AG04449 (cell line): ENCODE measurements at regions not wholly inside any gene's neighbourhood (a gene's known extent, or its start where the extent isn't known, plus 50 kb on each side); places are given as distances from the start of the nearest gene placed in this dataset.

Source experiments
- CTCF ChIA-PET: fragments of 350-600 bp; formaldehyde crosslinking; extraction: SDS; loops from one replicate; lab custom pipeline; 2021; ENCODE audit warnings: antibody characterized with exemption; lab: Yijun Ruan, JAX
- POLR2A ChIA-PET: fragments of 400-600, 350-600 bp; formaldehyde crosslinking; extraction: SDS; loops from one replicate; lab custom pipeline; 2020; ENCODE audit warnings: antibody characterized with exemption, inconsistent platforms; lab: Yijun Ruan, JAX
- DNase-seq: peaks from one replicate; pipeline ENCODE4 v3.0.0-alpha.2; 2010; ENCODE audit warnings: low read depth, low spot score
- H3K4me3 ChIP-seq: 2 replicates; pipeline ENCODE4 v1.5.1; 2011; ENCODE audit warnings: low read depth, mild to moderate bottlenecking, control low read depth, low read length
- TF ChIP-seq, protein P1 (sequence below): IDR thresholded peaks from one replicate; pipeline ENCODE4 v1.5.1; 2011; ENCODE audit warnings: mild to moderate bottlenecking, moderate library complexity, low read length, control low read depth, inconsistent platforms; ENCODE audit not compliant: insufficient read depth; ENCODE audit errors: missing control alignments

DNA sequence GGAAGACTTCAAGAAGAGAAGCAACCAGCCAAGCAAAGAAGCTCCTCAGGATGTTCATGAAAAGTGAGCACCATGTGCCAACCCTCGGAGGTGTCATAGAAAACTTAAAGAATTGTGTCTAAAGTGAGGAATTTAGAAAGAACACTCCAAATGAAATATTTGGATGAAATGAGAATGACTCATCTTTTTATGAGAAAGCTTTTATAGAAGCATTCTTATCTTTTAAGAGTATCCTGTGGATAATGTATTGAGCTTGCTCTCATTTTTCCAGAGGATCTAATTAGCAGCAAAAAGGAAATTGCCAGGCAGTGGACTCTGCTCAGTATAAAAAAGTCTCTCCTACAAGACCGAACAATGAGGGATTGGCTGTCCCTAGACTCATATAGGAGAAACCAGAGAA lies 454.9 kb downstream of the LRIG3 start:
- POLR2A ChIA-PET, result no interaction called here

DNA sequence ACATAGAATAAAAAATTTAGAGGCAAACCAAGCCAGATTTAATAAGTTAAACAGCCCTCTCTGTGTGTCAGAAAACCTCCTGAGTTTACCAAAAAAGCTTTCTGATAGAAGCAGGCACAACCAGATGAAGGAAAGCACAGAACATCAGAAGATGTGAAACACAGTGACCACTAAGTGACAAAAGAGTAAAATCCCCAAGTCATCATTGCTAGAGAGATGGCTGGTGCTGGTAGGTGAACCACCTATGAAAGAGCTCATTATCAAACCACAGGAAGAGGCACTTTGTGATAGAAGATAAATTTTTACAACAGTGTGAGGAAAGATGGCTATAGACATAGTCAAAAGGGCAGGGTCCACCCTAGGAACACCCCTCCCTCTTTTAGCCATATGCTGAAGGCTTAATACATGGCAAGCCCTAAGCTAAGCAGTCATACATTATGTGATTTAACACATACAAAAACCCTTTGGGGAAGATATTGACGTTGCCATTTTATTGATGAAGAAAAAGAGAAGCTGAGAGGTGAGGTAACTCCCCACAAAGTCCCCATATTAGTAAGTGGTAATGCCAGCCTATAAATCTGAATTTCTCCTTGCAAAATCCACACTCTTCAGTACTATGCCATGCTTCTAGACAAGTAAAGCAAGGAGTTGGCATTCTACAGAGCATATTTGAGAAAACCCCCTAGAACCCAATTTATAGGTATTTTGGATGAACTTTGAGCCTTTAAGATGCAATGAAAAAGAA lies 449.9 kb downstream of the LRIG3 start:
- CTCF ChIA-PET, result interaction anchor here (1.1 kb wide), 1 partner anchor 10 kb away, joined by 4 read pairs; no protein-coding TSS in a partner anchor
- POLR2A ChIA-PET, result no interaction called here

More for the DNA sequence above, 454.9 kb downstream of the LRIG3 start:
- CTCF ChIA-PET, result no interaction called here
- H3K4me3 ChIP-seq, result no peak overlapping the region
- TF ChIP-seq, protein P1, sequence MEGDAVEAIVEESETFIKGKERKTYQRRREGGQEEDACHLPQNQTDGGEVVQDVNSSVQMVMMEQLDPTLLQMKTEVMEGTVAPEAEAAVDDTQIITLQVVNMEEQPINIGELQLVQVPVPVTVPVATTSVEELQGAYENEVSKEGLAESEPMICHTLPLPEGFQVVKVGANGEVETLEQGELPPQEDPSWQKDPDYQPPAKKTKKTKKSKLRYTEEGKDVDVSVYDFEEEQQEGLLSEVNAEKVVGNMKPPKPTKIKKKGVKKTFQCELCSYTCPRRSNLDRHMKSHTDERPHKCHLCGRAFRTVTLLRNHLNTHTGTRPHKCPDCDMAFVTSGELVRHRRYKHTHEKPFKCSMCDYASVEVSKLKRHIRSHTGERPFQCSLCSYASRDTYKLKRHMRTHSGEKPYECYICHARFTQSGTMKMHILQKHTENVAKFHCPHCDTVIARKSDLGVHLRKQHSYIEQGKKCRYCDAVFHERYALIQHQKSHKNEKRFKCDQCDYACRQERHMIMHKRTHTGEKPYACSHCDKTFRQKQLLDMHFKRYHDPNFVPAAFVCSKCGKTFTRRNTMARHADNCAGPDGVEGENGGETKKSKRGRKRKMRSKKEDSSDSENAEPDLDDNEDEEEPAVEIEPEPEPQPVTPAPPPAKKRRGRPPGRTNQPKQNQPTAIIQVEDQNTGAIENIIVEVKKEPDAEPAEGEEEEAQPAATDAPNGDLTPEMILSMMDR, result no peak
- no peak for DNase-seq

DNA sequence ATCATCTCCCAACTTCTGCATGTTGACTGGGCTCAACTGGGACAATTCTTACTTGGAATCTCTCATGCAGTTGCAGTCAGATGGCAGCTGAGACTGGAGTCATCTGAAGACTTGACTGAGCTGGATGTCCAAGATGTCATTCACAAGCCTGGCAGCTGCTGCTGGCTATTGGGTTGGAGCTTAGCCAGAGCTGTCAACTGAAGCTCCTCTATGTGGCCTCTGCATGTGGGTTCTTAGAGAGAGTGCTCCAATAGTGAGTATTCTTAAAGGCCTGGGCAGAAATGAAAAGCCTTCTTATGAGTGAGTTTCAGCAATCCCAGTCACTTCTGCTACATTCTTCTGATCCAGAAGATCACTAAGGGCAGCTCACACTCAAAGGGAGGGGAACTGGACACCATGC lies 440.9 kb downstream of the LRIG3 start:
- TF ChIP-seq, protein P1, result no peak
- no peak for DNase-seq
- no peak overlapping the region for H3K4me3 ChIP-seq
- ChIA-PET POLR2A (no interaction called here), CTCF (no interaction called here)

More for the DNA sequence above, 449.9 kb downstream of the LRIG3 start:
- no peak overlapping the region for H3K4me3 ChIP-seq
- TF ChIP-seq, protein P1, result no peak
- DNase-seq, result no peak

DNA sequence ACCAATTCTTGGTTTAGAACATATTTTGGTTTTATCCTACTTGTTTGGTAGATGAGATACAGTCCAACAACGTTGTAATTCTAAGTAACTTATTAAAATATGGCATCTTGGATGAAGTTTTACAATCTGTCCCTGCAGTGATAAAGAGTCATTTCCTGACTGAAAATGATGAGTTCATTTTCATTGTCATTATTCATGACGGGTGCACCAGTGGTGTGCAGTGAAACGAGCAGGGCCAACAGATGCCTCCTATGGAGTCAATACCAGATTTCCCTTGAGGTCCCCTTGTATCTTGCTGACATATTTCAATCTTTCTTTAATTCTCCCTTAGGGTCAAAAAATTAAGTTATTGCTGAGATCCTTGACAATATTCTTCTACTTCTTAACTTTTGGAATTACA lies 438.5 kb downstream of the LRIG3 start:
- CTCF ChIA-PET, result interaction anchor here (0.7 kb wide), 1 partner anchor 36 kb away, joined by 4 read pairs; no protein-coding TSS in a partner anchor
- no peak for DNase-seq
- H3K4me3 ChIP-seq, result no peak overlapping the region
- TF ChIP-seq, protein P1, result no peak
- POLR2A ChIA-PET, result no interaction called here

DNA sequence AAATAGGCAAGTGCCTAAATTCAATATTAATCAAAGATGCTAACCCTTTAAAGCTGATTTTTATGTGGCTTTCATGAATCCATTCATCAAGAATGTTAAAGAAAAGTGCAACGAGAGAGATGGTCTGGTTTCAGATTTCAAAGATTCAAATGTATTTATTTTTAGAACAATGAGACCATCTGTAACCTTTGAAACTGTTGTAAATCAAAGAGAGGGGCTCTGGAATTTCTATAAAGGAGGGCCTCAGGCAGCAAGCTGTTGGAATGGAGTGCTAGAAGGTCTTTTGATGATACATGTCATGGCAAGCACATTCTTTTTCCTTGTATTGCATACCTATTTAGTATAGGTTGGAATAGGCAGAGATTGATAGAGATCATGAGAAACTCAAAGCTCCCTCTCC lies 433.0 kb downstream of the LRIG3 start:
- TF ChIP-seq, protein P1, result no peak
- H3K4me3 ChIP-seq, result no peak overlapping the region
- no peak for DNase-seq
- ChIA-PET POLR2A (no interaction called here), CTCF (interaction anchor here (0.9 to 1.6 kb wide), 2 partner anchors 11 to 25 kb away, joined by 3 to 5 read pairs; no protein-coding TSS in a partner anchor)

DNA sequence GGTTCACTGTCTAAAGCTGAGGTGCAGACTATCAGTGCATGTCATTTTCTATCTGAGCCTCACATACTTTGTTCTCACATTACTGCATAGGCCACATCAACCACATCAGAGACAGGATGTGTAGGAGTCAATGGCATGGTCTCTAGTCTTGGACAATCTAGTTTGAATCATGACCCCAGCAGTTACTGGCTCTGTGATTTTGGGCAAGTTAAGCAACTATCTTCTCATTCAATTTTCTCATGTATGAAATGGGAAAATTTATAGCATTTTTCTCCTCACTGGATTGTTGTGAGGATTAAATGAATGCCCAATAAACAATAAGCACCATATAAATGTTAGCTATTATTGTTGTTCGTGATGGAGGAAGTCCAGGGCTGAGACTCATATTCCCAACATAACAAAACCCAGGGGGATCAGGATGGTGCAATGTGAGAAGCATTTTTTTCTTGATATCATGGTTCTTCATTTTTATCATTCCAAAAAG lies 432.6 kb downstream of the LRIG3 start:
- CTCF ChIA-PET, result interaction anchor here (1.6 kb wide), 1 partner anchor 11 kb away, joined by 5 read pairs; no protein-coding TSS in a partner anchor
- DNase-seq, result peak; percentile 75
- POLR2A ChIA-PET, result no interaction called here
- H3K4me3 ChIP-seq, result no peak overlapping the region
- TF ChIP-seq, protein P1, result no peak
